HepG2 (cell line): ENCODE measurements at regions not wholly inside any gene's neighbourhood (a gene's known extent, or its start where the extent isn't known, plus 50 kb on each side); places are given as distances from the start of the nearest gene placed in this dataset.

Source experiments
- ZNF567 ChIP-seq: sonication (generic); formaldehyde crosslinking; IDR thresholded peaks from 2 replicates; pipeline ENCODE4 v1.8.1; 2023; ENCODE audit warnings: mild to moderate bottlenecking, missing genetic modification reagents, borderline replicate concordance
- ZSCAN29 ChIP-seq: sonication (generic); formaldehyde crosslinking; conservative IDR thresholded peaks from 2 replicates; pipeline ENCODE4 v1.4.0; 2020; ENCODE audit warnings: mild to moderate bottlenecking, missing genetic modification reagents
- TF ChIP-seq, protein P1 (sequence below): sonication (generic); formaldehyde crosslinking; IDR thresholded peaks from 2 replicates; pipeline ENCODE4 v1.5.0; 2020; ENCODE audit warnings: mild to moderate bottlenecking, missing genetic modification reagents, moderate library complexity

DNA sequence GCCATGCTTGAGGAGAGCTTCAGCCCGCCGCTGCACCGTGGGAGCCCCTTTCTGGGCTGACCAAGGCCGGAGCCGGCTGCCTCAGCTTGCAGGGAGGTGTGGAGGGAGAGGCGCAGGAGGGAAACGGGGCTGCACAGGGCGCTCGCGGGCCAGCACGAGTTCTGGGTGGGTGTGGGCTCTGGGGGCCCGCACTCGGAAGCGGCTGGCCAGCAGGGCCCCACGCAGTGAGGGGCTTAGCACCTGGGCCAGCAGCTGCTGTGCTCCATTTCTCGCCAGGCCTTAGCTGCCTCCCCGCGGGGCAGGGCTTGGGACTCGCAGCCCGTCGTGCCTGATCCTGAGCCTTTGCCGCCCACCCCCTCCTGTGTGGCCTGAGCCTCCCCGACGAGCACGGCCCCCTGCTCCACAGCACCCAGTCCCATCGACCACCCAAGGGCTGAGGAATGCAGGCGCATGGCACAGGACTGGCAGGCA, 1554.0 kb downstream of the KCNT2 start:
- no peak for TF ChIP-seq ZSCAN29 (CRISPR knock-in tag)
- TF ChIP-seq, protein P1, sequence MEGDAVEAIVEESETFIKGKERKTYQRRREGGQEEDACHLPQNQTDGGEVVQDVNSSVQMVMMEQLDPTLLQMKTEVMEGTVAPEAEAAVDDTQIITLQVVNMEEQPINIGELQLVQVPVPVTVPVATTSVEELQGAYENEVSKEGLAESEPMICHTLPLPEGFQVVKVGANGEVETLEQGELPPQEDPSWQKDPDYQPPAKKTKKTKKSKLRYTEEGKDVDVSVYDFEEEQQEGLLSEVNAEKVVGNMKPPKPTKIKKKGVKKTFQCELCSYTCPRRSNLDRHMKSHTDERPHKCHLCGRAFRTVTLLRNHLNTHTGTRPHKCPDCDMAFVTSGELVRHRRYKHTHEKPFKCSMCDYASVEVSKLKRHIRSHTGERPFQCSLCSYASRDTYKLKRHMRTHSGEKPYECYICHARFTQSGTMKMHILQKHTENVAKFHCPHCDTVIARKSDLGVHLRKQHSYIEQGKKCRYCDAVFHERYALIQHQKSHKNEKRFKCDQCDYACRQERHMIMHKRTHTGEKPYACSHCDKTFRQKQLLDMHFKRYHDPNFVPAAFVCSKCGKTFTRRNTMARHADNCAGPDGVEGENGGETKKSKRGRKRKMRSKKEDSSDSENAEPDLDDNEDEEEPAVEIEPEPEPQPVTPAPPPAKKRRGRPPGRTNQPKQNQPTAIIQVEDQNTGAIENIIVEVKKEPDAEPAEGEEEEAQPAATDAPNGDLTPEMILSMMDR: no peak
- TF ChIP-seq ZNF567 (CRISPR knock-in tag): no peak
